ENCODE measurements at regions not wholly inside any gene's neighbourhood (a gene's known extent, or its start where the extent isn't known, plus 50 kb on each side); places are given as distances from the start of the nearest gene placed in this dataset.

DNA sequence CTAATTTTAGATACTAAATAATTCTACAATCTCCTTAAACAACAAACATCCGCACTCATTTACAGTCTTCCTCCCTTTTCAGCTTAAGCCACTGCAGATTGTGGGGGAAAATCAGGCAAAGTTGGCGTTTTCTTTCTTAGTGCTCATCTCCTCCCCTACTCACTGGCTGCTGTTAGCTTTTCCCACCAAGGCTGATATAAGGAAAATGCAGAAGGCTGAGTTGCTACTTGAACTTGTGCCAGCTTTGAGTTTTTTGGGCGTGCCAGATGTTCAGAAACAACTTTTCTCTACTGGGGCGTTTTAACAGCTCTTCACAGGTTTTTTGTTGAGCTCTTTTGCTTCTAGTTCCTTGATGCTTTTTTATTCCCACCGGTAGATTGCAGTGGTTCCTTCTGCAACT, 222.0 kb downstream of the PYDC2 start:
- TF ChIP-seq, protein P1, sequence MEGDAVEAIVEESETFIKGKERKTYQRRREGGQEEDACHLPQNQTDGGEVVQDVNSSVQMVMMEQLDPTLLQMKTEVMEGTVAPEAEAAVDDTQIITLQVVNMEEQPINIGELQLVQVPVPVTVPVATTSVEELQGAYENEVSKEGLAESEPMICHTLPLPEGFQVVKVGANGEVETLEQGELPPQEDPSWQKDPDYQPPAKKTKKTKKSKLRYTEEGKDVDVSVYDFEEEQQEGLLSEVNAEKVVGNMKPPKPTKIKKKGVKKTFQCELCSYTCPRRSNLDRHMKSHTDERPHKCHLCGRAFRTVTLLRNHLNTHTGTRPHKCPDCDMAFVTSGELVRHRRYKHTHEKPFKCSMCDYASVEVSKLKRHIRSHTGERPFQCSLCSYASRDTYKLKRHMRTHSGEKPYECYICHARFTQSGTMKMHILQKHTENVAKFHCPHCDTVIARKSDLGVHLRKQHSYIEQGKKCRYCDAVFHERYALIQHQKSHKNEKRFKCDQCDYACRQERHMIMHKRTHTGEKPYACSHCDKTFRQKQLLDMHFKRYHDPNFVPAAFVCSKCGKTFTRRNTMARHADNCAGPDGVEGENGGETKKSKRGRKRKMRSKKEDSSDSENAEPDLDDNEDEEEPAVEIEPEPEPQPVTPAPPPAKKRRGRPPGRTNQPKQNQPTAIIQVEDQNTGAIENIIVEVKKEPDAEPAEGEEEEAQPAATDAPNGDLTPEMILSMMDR (IDR thresholded peaks at IDR 0.05), result no peak
- TF ChIP-seq POLR2AphosphoS5 (IDR thresholded peaks at IDR 0.05) (no peak), POLR2A (IDR thresholded peaks at IDR 0.05) (no peak)

All from transverse colon (tissue), 4 donors.